ENCODE measurements at regions not wholly inside any gene's neighbourhood (a gene's known extent, or its start where the extent isn't known, plus 50 kb on each side); places are given as distances from the start of the nearest gene placed in this dataset.

- no peak for TF ChIP-seq CTCF (IDR thresholded peaks at IDR 0.05)
- Histone ChIP-seq H3K27ac (no peak overlapping the region), H3K36me3 (no peaks in the 10 kb centered on the region), H3K4me3 (no peak overlapping the region), H3K27me3 (replicated peaks; ENCODE audit: insufficient read depth) (no peaks in the 10 kb centered on the region), H3K9me3 (no peaks in the 10 kb centered on the region), H3K4me1 (ENCODE audit: control insufficient read depth in 1 of 2, low read depth in 2 of 2) (no peaks in the 10 kb centered on the region)
- no peak for ATAC-seq (ENCODE audit: insufficient number of reproducible peaks, low FRiP score, low read depth)
- DNase-seq (ENCODE audit: low spot score) = no peak
These were observed 1697.3 kb upstream of the MIR17HG start for GRCh38 chr13:89650226-89650625.

- H3K36me3 ChIP-seq = no peaks in the 10 kb centered on the region
- TF ChIP-seq CTCF (IDR thresholded peaks at IDR 0.05) = no peak
These were observed 1686.7 kb upstream of the MIR17HG start for GRCh38 chr13:89660752-89661151.

GRCh38 chr13:89673789-89674311, 1673.6 kb upstream of the MIR17HG start:
- Histone ChIP-seq H3K9me3 (no peaks in the 10 kb centered on the region), H3K4me3 (no peak overlapping the region), H3K4me1 (ENCODE audit: control insufficient read depth in 1 of 2, low read depth in 2 of 2) (no peaks in the 10 kb centered on the region), H3K27ac (no peak overlapping the region), H3K36me3 (no peaks in the 10 kb centered on the region), H3K27me3 (replicated peaks; ENCODE audit: insufficient read depth) (no peaks in the 10 kb centered on the region)
- TF ChIP-seq CTCF (IDR thresholded peaks at IDR 0.05) = no peak
- DNase-seq (ENCODE audit: low spot score) (no peak), ATAC-seq (ENCODE audit: insufficient number of reproducible peaks, low FRiP score, low read depth) (no peak)

More at GRCh38 chr13:89660752-89661151, 1686.7 kb upstream of the MIR17HG start:
- Histone ChIP-seq H3K9me3 (no peaks in the 10 kb centered on the region), H3K27me3 (replicated peaks; ENCODE audit: insufficient read depth) (no peaks in the 10 kb centered on the region), H3K4me1 (ENCODE audit: control insufficient read depth in 1 of 2, low read depth in 2 of 2) (no peaks in the 10 kb centered on the region), H3K4me3 (no peak overlapping the region), H3K27ac (no peak overlapping the region)
- no peak for ATAC-seq (ENCODE audit: insufficient number of reproducible peaks, low FRiP score, low read depth)
- DNase-seq (ENCODE audit: low spot score) = no peak

- H3K4me3 ChIP-seq = no peak overlapping the region
- ATAC-seq (ENCODE audit: insufficient number of reproducible peaks, low FRiP score, low read depth) = no peak
- H3K9me3 ChIP-seq = no peaks in the 10 kb centered on the region
- TF ChIP-seq CTCF (IDR thresholded peaks at IDR 0.05) = no peak
- no peaks in the 10 kb centered on the region for H3K27me3 ChIP-seq (replicated peaks; ENCODE audit: insufficient read depth)
- H3K4me1 ChIP-seq (ENCODE audit: control insufficient read depth in 1 of 2, low read depth in 2 of 2) = no peaks in the 10 kb centered on the region
- H3K27ac ChIP-seq = no peak overlapping the region
- DNase-seq (ENCODE audit: low spot score) = no peak
- H3K36me3 ChIP-seq = no peaks in the 10 kb centered on the region
These were observed 1668.9 kb upstream of the MIR17HG start for GRCh38 chr13:89678466-89679121.

- ATAC-seq (ENCODE audit: insufficient number of reproducible peaks, low FRiP score, low read depth) = no peak
- no peaks in the 10 kb centered on the region for H3K9me3 ChIP-seq
- H3K27me3 ChIP-seq (replicated peaks; ENCODE audit: insufficient read depth) = no peaks in the 10 kb centered on the region
- H3K4me3 ChIP-seq = no peak overlapping the region
- no peak overlapping the region for H3K27ac ChIP-seq
- no peaks in the 10 kb centered on the region for H3K36me3 ChIP-seq
- no peak for DNase-seq (ENCODE audit: low spot score)
- TF ChIP-seq CTCF (IDR thresholded peaks at IDR 0.05) = no peak
- no peaks in the 10 kb centered on the region for H3K4me1 ChIP-seq (ENCODE audit: control insufficient read depth in 1 of 2, low read depth in 2 of 2)
These were observed 1662.6 kb upstream of the MIR17HG start for GRCh38 chr13:89684896-89685295.

Measured in thoracic aorta (tissue), 2 donors.